ENCODE measurements at regions not wholly inside any gene's neighbourhood (a gene's known extent, or its start where the extent isn't known, plus 50 kb on each side); places are given as distances from the start of the nearest gene placed in this dataset.

DNA sequence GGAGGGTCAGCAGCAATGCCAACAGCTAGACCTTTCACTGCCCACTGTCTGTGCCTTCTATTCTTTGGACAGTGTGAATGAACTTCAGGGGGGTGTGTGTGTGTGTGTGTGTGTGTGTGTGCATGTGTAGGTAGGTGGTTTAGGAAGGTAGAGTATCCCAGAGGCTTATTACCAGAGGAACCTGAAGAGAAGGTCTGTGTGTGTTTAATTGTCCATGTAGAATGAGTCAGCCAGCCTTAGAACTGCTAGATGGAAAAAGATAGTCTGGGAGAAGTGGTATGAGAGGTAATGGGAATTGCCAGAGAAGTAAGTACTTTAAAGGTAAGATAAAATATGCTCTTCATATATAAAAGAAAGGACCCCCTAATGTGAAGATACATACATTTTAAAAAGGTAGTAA lies 522.2 kb downstream of the PIK3C3 start:
- Histone ChIP-seq H3K4me3 (ENCODE audit: low read length in 3 of 3) (no peak overlapping the region), H3K9me3 (ENCODE audit: control insufficient read depth in 2 of 3, insufficient read depth in 1 of 3, low read length in 3 of 3) (peaks cover 0 to 1% (median 0%) of the 10 kb centered on the region in 3 donors), H3K9ac (ENCODE audit: low read length in 3 of 3) (no peak overlapping the region), H3K36me3 (ENCODE audit: control insufficient read depth in 2 of 3, insufficient read depth in 3 of 3, low read length in 3 of 3) (no peaks in the 10 kb centered on the region), H3K27ac (ENCODE audit: low read depth in 2 of 2, low read length in 2 of 2) (no peak overlapping the region), H3K4me1 (ENCODE audit: control insufficient read depth in 2 of 3, insufficient read depth in 2 of 3, low read depth in 1 of 3, low read length in 3 of 3) (no peaks in the 10 kb centered on the region), H3K27me3 (ENCODE audit: control insufficient read depth, insufficient read depth, low read length) (no peaks in the 10 kb centered on the region)
- TF ChIP-seq, protein P1, sequence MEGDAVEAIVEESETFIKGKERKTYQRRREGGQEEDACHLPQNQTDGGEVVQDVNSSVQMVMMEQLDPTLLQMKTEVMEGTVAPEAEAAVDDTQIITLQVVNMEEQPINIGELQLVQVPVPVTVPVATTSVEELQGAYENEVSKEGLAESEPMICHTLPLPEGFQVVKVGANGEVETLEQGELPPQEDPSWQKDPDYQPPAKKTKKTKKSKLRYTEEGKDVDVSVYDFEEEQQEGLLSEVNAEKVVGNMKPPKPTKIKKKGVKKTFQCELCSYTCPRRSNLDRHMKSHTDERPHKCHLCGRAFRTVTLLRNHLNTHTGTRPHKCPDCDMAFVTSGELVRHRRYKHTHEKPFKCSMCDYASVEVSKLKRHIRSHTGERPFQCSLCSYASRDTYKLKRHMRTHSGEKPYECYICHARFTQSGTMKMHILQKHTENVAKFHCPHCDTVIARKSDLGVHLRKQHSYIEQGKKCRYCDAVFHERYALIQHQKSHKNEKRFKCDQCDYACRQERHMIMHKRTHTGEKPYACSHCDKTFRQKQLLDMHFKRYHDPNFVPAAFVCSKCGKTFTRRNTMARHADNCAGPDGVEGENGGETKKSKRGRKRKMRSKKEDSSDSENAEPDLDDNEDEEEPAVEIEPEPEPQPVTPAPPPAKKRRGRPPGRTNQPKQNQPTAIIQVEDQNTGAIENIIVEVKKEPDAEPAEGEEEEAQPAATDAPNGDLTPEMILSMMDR (IDR thresholded peaks at IDR 0.05; ENCODE audit: borderline replicate concordance, extremely low read depth, insufficient read depth), result no peak
- intact Hi-C loops (cut with DNase I), result no loop called here
- DNase-seq (peak in 3 of 5 donors; percentile 23 to 70 (median 64)), FAIRE-seq (no peak)

DNA sequence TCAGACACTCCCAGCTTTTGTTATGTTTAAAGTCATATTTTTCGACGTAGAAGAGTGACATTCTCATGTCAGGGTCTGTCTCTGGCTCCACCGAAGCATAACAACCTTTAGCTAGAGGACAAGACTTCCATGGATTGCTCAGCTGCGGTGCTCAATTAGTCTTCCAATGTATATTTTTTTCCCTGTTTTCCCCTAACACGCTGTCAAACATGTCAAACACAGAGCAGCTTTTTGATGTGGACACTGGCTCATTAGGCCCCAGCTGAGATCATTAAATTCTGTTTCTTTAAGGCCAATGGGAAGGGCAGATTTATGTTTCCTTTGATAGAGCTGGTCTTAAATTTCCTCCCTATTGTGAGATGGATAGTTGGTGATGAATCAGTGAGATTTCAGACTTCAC lies 525.4 kb downstream of the PIK3C3 start:
- TF ChIP-seq, protein P1 (IDR thresholded peaks at IDR 0.05; ENCODE audit: borderline replicate concordance, extremely low read depth, insufficient read depth), result no peak
- no peaks in the 10 kb centered on the region for H3K27me3 ChIP-seq (ENCODE audit: control insufficient read depth, insufficient read depth, low read length)
- no peak overlapping the region for H3K27ac ChIP-seq (ENCODE audit: low read depth in 2 of 2, low read length in 2 of 2)
- no peaks in the 10 kb centered on the region for H3K36me3 ChIP-seq (ENCODE audit: control insufficient read depth in 2 of 3, insufficient read depth in 3 of 3, low read length in 3 of 3)
- H3K4me3 ChIP-seq (ENCODE audit: low read length in 3 of 3), result no peak overlapping the region
- no peaks in the 10 kb centered on the region for H3K9me3 ChIP-seq (ENCODE audit: control insufficient read depth in 2 of 3, insufficient read depth in 1 of 3, low read length in 3 of 3)
- no peaks in the 10 kb centered on the region for H3K4me1 ChIP-seq (ENCODE audit: control insufficient read depth in 2 of 3, insufficient read depth in 2 of 3, low read depth in 1 of 3, low read length in 3 of 3)
- FAIRE-seq (no peak), DNase-seq (peak in 3 of 5 donors; percentile 65 to 94 (median 91))
- H3K9ac ChIP-seq (ENCODE audit: low read length in 3 of 3), result no peak overlapping the region
- intact Hi-C loops (cut with DNase I), result no loop called here

DNA sequence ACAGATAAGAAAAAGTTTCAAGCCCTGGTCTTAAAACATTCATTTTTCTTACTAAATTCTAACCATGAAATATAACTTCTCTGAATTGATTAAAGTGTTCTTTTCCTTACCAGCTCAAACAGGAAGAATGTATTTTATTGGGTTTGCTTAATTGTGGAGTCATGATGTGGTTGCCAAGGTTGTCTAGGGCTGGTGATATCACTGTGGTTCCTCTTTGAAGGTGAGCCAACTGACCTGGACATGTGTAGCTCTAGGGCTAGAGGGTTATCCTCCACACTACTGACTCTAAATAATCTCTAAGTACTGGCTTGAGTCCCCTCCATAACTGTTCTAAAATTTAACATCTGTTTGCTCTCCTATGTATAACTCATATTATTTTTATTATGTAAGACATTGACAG lies 529.6 kb downstream of the PIK3C3 start:
- FAIRE-seq, result no peak
- no peak for DNase-seq
- TF ChIP-seq, protein P1 (IDR thresholded peaks at IDR 0.05; ENCODE audit: borderline replicate concordance, extremely low read depth, insufficient read depth), result no peak
- Histone ChIP-seq H3K27me3 (ENCODE audit: control insufficient read depth, insufficient read depth, low read length) (no peaks in the 10 kb centered on the region), H3K4me3 (ENCODE audit: low read length in 3 of 3) (no peak overlapping the region), H3K36me3 (ENCODE audit: control insufficient read depth in 2 of 3, insufficient read depth in 3 of 3, low read length in 3 of 3) (no peaks in the 10 kb centered on the region), H3K27ac (ENCODE audit: low read depth in 2 of 2, low read length in 2 of 2) (no peak overlapping the region), H3K9ac (ENCODE audit: low read length in 3 of 3) (no peak overlapping the region), H3K4me1 (ENCODE audit: control insufficient read depth in 2 of 3, insufficient read depth in 2 of 3, low read depth in 1 of 3, low read length in 3 of 3) (no peaks in the 10 kb centered on the region), H3K9me3 (ENCODE audit: control insufficient read depth in 2 of 3, insufficient read depth in 1 of 3, low read length in 3 of 3) (no peaks in the 10 kb centered on the region)
- intact Hi-C loops (cut with DNase I), result no loop called here

DNA sequence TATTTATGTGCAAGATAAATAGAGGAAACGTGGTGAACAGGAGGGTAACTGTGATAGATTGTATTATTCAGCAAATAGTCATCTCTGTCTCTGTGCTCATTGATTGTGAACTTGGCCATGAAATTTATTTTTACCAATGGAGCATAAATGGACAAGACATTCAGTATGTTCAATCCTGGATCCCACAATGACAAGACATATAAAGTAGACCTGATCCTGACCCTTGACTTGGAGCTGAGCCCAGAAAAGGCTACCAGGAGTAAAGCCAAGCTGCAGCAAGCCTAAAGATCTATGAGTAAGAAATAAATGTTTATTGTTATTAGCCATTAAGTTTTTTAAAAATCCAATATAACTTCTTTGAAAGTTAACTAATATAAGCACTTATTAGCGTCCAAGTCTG lies 531.2 kb downstream of the PIK3C3 start:
- intact Hi-C loops (cut with DNase I), result no loop called here
- TF ChIP-seq, protein P1 (IDR thresholded peaks at IDR 0.05; ENCODE audit: borderline replicate concordance, extremely low read depth, insufficient read depth), result no peak
- H3K4me1 ChIP-seq (ENCODE audit: control insufficient read depth in 2 of 3, insufficient read depth in 2 of 3, low read depth in 1 of 3, low read length in 3 of 3), result no peaks in the 10 kb centered on the region
- H3K4me3 ChIP-seq (ENCODE audit: low read length in 3 of 3), result no peak overlapping the region
- FAIRE-seq (no peak), DNase-seq (no peak)
- no peak overlapping the region for H3K9ac ChIP-seq (ENCODE audit: low read length in 3 of 3)
- no peak overlapping the region for H3K27ac ChIP-seq (ENCODE audit: low read depth in 2 of 2, low read length in 2 of 2)
- H3K9me3 ChIP-seq (ENCODE audit: control insufficient read depth in 2 of 3, insufficient read depth in 1 of 3, low read length in 3 of 3), result no peaks in the 10 kb centered on the region
- H3K27me3 ChIP-seq (ENCODE audit: control insufficient read depth, insufficient read depth, low read length), result no peaks in the 10 kb centered on the region
- H3K36me3 ChIP-seq (ENCODE audit: control insufficient read depth in 2 of 3, insufficient read depth in 3 of 3, low read length in 3 of 3), result no peaks in the 10 kb centered on the region
